GM23248 (cell line): ENCODE measurements at regions not wholly inside any gene's neighbourhood (a gene's known extent, or its start where the extent isn't known, plus 50 kb on each side); places are given as distances from the start of the nearest gene placed in this dataset.

Experiments used
- DNase-seq: peaks from one replicate; pipeline ENCODE4 v3.0.0-alpha.2; 2015
- H2AFZ ChIP-seq: fragments of 200-600 bp; sonication (generic); 2 replicates; pipeline ENCODE4 v1.6.1; 2016; ENCODE audit warnings: antibody characterized with exemption
- H3F3A ChIP-seq: fragments of 200-600 bp; sonication (generic); 2 replicates; pipeline ENCODE4 v1.6.1; 2016; ENCODE audit warnings: mild to moderate bottlenecking, antibody characterized with exemption, mixed run types; ENCODE audit not compliant: insufficient read depth
- H3K27ac ChIP-seq: fragments of 200-600 bp; sonication (generic); 2 replicates; pipeline ENCODE4 v1.5.1; 2016; ENCODE audit warnings: mild to moderate bottlenecking
- H3K27me3 ChIP-seq: fragments of 200-600 bp; sonication (generic); replicated peaks from 2 replicates; pipeline ENCODE4 v1.6.1; 2016; ENCODE audit warnings: mild to moderate bottlenecking; ENCODE audit not compliant: insufficient read depth
- H3K36me3 ChIP-seq: fragments of 200-600 bp; sonication (generic); 2 replicates; pipeline ENCODE4 v1.6.1; 2016; ENCODE audit warnings: low read depth, mild to moderate bottlenecking
- H3K4me1 ChIP-seq: fragments of 200-600 bp; sonication (generic); 2 replicates; pipeline ENCODE4 v1.6.1; 2016; ENCODE audit warnings: mild to moderate bottlenecking; ENCODE audit not compliant: insufficient read depth
- H3K4me2 ChIP-seq: fragments of 200-600 bp; sonication (generic); one replicate; pipeline ENCODE4 v1.6.1; 2016; ENCODE audit warnings: mild to moderate bottlenecking; ENCODE audit not compliant: unreplicated experiment
- H3K4me3 ChIP-seq: fragments of 200-600 bp; sonication (generic); 2 replicates; pipeline ENCODE4 v1.5.1; 2016; ENCODE audit warnings: mild to moderate bottlenecking
- H3K79me2 ChIP-seq: fragments of 200-600 bp; sonication (generic); 2 replicates; pipeline ENCODE4 v1.6.1; 2016; ENCODE audit warnings: mild to moderate bottlenecking; ENCODE audit not compliant: insufficient read depth
- H3K9ac ChIP-seq: fragments of 200-600 bp; sonication (generic); 2 replicates; pipeline ENCODE4 v1.6.1; 2016; ENCODE audit warnings: mild to moderate bottlenecking
- H3K9me2 ChIP-seq: fragments of 200-600 bp; sonication (generic); 2 replicates; pipeline ENCODE4 v1.6.1; 2016; ENCODE audit warnings: mixed run types, mild to moderate bottlenecking, moderate library complexity; ENCODE audit not compliant: insufficient read depth
- H3K9me3 ChIP-seq: fragments of 200-600 bp; sonication (generic); one replicate; pipeline ENCODE4 v1.6.1; 2017; ENCODE audit warnings: low read depth
- H4K20me1 ChIP-seq: fragments of 200-600 bp; sonication (generic); 2 replicates; pipeline ENCODE4 v1.6.0; 2016; ENCODE audit not compliant: insufficient read depth
- EZH2 ChIP-seq: fragments of 200-600 bp; sonication (generic); IDR thresholded peaks from 2 replicates; pipeline ENCODE4 v1.6.1; 2018; ENCODE audit warnings: antibody characterized with exemption, mild to moderate bottlenecking; ENCODE audit not compliant: insufficient read depth, poor library complexity, severe bottlenecking
- EZH2phosphoT487 ChIP-seq: fragments of 200-600 bp; sonication (generic); IDR thresholded peaks from 2 replicates; pipeline ENCODE4 v1.6.1; 2018; ENCODE audit warnings: antibody characterized with exemption, moderate library complexity, mild to moderate bottlenecking, low read depth; ENCODE audit not compliant: insufficient read depth
- WGBS, 2 experiments: methylation state at CpG; one replicate each; pipeline ENCODE4 v1.1.6; 2015 to 2017; ENCODE audit warnings: low lambda C conversion rate in 2 of 2, low coverage in 1 of 2; ENCODE audit errors: missing lambda C conversion rate in 2 of 2; 5-methylcytosine and 5-hydroxymethylcytosine counted together
- in situ Hi-C: fragments of 300-500 bp; cut with MboI; formaldehyde crosslinking; loops from 2 replicates; pipeline ENCODE4 v1.15.0; 2020

GRCh38 chr6:67986694-67987232 lies 648.3 kb upstream of the ADGRB3 start:
- Histone ChIP-seq H3K4me3 (no peak overlapping the region), H3K27me3 (no peaks in the 10 kb centered on the region), H3K4me1 (no peaks in the 10 kb centered on the region), H3K4me2 (no peak overlapping the region), H3K79me2 (no peaks in the 10 kb centered on the region), H4K20me1 (no peaks in the 10 kb centered on the region), H2AFZ (no peak overlapping the region), H3K27ac (no peak overlapping the region), H3K9ac (no peak overlapping the region), H3F3A (no peaks in the 10 kb centered on the region), H3K36me3 (no peaks in the 10 kb centered on the region), H3K9me3 (no peaks in the 10 kb centered on the region), H3K9me2 (no peaks in the 10 kb centered on the region)
- in situ Hi-C loops, result no loop called here
- no peak for TF ChIP-seq EZH2phosphoT487
- TF ChIP-seq EZH2, result no peak
- no peak for DNase-seq

GRCh38 chr6:67976486-67976885 lies 658.6 kb upstream of the ADGRB3 start:
- in situ Hi-C loops, result no loop called here
- Histone ChIP-seq H3K9me2 (no peaks in the 10 kb centered on the region), H3K9me3 (no peaks in the 10 kb centered on the region), H3K4me1 (no peaks in the 10 kb centered on the region), H3K36me3 (no peaks in the 10 kb centered on the region), H3K27ac (no peak overlapping the region), H3F3A (no peaks in the 10 kb centered on the region), H3K4me3 (no peak overlapping the region), H3K79me2 (no peaks in the 10 kb centered on the region), H3K9ac (no peak overlapping the region), H3K27me3 (no peaks in the 10 kb centered on the region), H4K20me1 (no peaks in the 10 kb centered on the region), H2AFZ (no peak overlapping the region), H3K4me2 (no peak overlapping the region)
- WGBS, 2 experiments, result 24 to 34% methylated on average over 2 of the region's 2 CpGs
- TF ChIP-seq EZH2phosphoT487 (no peak), EZH2 (no peak)
- DNase-seq, result no peak

- no peak for TF ChIP-seq EZH2phosphoT487
- no peak for TF ChIP-seq EZH2
- DNase-seq, result no peak
- in situ Hi-C loops, result no loop called here
Measured at GRCh38 chr6:67974931-67975330, 660.2 kb upstream of the ADGRB3 start.

GRCh38 chr6:67971812-67972211 lies 663.3 kb upstream of the ADGRB3 start:
- Histone ChIP-seq H3K36me3 (no peaks in the 10 kb centered on the region), H3K9ac (no peak overlapping the region), H3K79me2 (no peaks in the 10 kb centered on the region), H3K4me2 (no peak overlapping the region), H3K4me3 (no peak overlapping the region), H3K27me3 (no peaks in the 10 kb centered on the region), H3K9me3 (no peaks in the 10 kb centered on the region), H3K9me2 (no peaks in the 10 kb centered on the region), H3F3A (no peaks in the 10 kb centered on the region), H4K20me1 (no peaks in the 10 kb centered on the region), H3K27ac (no peak overlapping the region), H2AFZ (no peak overlapping the region), H3K4me1 (no peaks in the 10 kb centered on the region)
- WGBS, 2 experiments, result 5 to 9% methylated on average over 1 of the region's 1 CpG
- in situ Hi-C loops, result no loop called here
- no peak for DNase-seq
- no peak for TF ChIP-seq EZH2
- no peak for TF ChIP-seq EZH2phosphoT487

More at GRCh38 chr6:67974931-67975330, 660.2 kb upstream of the ADGRB3 start:
- Histone ChIP-seq H3K9me2 (no peaks in the 10 kb centered on the region), H3K9me3 (no peaks in the 10 kb centered on the region), H2AFZ (no peak overlapping the region), H3F3A (no peaks in the 10 kb centered on the region), H3K4me1 (no peaks in the 10 kb centered on the region), H4K20me1 (no peaks in the 10 kb centered on the region), H3K27me3 (no peaks in the 10 kb centered on the region), H3K27ac (no peak overlapping the region), H3K79me2 (no peaks in the 10 kb centered on the region), H3K9ac (no peak overlapping the region), H3K36me3 (no peaks in the 10 kb centered on the region), H3K4me2 (no peak overlapping the region), H3K4me3 (no peak overlapping the region)

GRCh38 chr6:67966830-67967229 lies 668.3 kb upstream of the ADGRB3 start:
- no peaks in the 10 kb centered on the region for H3K79me2 ChIP-seq
- no peak overlapping the region for H3K4me2 ChIP-seq
- no peaks in the 10 kb centered on the region for H3K9me2 ChIP-seq
- H3K36me3 ChIP-seq, result no peaks in the 10 kb centered on the region
- no peak for TF ChIP-seq EZH2
- TF ChIP-seq EZH2phosphoT487, result no peak
- H3K9ac ChIP-seq, result no peak overlapping the region
- no peak for DNase-seq
- 17 to 21% methylated on average over 1 of the region's 1 CpG for WGBS, 2 experiments
- no peaks in the 10 kb centered on the region for H4K20me1 ChIP-seq
- H3K4me1 ChIP-seq, result no peaks in the 10 kb centered on the region
- no peaks in the 10 kb centered on the region for H3F3A ChIP-seq
- no peak overlapping the region for H2AFZ ChIP-seq
- H3K9me3 ChIP-seq, result peaks cover 6% of the 10 kb centered on the region
- no peaks in the 10 kb centered on the region for H3K27me3 ChIP-seq
- no peak overlapping the region for H3K4me3 ChIP-seq
- no peak overlapping the region for H3K27ac ChIP-seq
- in situ Hi-C loops, result no loop called here
